ENCODE measurements at regions not wholly inside any gene's neighbourhood (a gene's known extent, or its start where the extent isn't known, plus 50 kb on each side); places are given as distances from the start of the nearest gene placed in this dataset.
"Not testable (repeated sequence)": the region's sequence is repeated elsewhere in the genome, so short reads cannot be mapped to it uniquely, and the experiment has no call there.

GRCh38 chr1:99062192-99062591 is 57.5 kb upstream of the PLPPR5 start:
- intact Hi-C loops (cut with DNase I): no loop called here
- H3K27me3 ChIP-seq: no peaks in the 10 kb centered on the region
- H3K9me3 ChIP-seq: no peaks in the 10 kb centered on the region
- no peak overlapping the region for H3K27ac ChIP-seq
- no peak overlapping the region for H3K4me3 ChIP-seq
- TF ChIP-seq CTCF (IDR thresholded peaks at IDR 0.05): no peak
- H3K4me1 ChIP-seq: no peaks in the 10 kb centered on the region
- no peaks in the 10 kb centered on the region for H3K36me3 ChIP-seq
- no peak for DNase-seq (ENCODE audit: low spot score in 2 of 2)

DNA sequence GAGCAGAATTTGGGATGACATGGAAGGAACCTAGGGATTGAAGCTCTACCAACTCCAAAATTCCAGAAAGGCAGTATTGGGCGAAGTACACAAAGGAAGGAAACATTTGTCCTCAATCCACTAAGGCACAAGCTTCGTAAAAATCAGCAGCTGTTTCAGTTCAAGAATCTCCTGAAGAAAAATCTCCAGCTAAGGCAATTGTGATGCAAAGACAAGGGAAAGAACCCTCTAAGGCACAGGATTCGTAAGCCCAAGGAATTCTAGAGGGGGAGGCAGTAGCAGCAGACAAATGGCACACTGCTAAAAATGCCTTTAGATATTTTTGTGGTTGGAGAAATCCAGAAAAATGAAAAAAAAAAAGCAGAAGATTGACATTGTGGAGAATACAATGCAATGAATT is 64.5 kb upstream of the PLPPR5 start:
- H3K27me3 ChIP-seq: no peaks in the 10 kb centered on the region
- H3K36me3 ChIP-seq: no peaks in the 10 kb centered on the region
- H3K9me3 ChIP-seq: no peaks in the 10 kb centered on the region
- no peak for DNase-seq (ENCODE audit: low spot score in 2 of 2)
- intact Hi-C loops (cut with DNase I): no loop called here
- no peak for TF ChIP-seq CTCF (IDR thresholded peaks at IDR 0.05)
- H3K4me3 ChIP-seq: no peak overlapping the region
- H3K27ac ChIP-seq: no peak overlapping the region
- no peaks in the 10 kb centered on the region for H3K4me1 ChIP-seq

- intact Hi-C loops (cut with DNase I); H3K4me3 ChIP-seq; H3K4me1 ChIP-seq; DNase-seq (ENCODE audit: low spot score in 2 of 2); H3K9me3 ChIP-seq; H3K36me3 ChIP-seq; H3K27ac ChIP-seq; H3K27me3 ChIP-seq: not testable (repeated sequence)
Measured at GRCh38 chr1:99078529-99078928, 73.9 kb upstream of the PLPPR5 start.

GRCh38 chr1:99082366-99082765 is 77.7 kb upstream of the PLPPR5 start:
- Histone ChIP-seq H3K4me3 (no peak overlapping the region), H3K27ac (no peak overlapping the region), H3K4me1 (no peaks in the 10 kb centered on the region), H3K27me3 (no peaks in the 10 kb centered on the region), H3K9me3 (peaks cover 0 to 1% of the 10 kb centered on the region in 2 donors), H3K36me3 (no peaks in the 10 kb centered on the region)
- no peak for TF ChIP-seq CTCF (IDR thresholded peaks at IDR 0.05)
- DNase-seq (ENCODE audit: low spot score in 2 of 2): no peak
- intact Hi-C loops (cut with DNase I): no loop called here

- Histone ChIP-seq H3K4me3 (no peak overlapping the region), H3K9me3 (no peaks in the 10 kb centered on the region), H3K4me1 (no peaks in the 10 kb centered on the region), H3K36me3 (no peaks in the 10 kb centered on the region), H3K27me3 (no peaks in the 10 kb centered on the region), H3K27ac (no peak overlapping the region)
- TF ChIP-seq CTCF (IDR thresholded peaks at IDR 0.05): no peak
- intact Hi-C loops (cut with DNase I): no loop called here
- DNase-seq (ENCODE audit: low spot score in 2 of 2): no peak
Measured at GRCh38 chr1:99083338-99083737, 78.7 kb upstream of the PLPPR5 start.

DNA sequence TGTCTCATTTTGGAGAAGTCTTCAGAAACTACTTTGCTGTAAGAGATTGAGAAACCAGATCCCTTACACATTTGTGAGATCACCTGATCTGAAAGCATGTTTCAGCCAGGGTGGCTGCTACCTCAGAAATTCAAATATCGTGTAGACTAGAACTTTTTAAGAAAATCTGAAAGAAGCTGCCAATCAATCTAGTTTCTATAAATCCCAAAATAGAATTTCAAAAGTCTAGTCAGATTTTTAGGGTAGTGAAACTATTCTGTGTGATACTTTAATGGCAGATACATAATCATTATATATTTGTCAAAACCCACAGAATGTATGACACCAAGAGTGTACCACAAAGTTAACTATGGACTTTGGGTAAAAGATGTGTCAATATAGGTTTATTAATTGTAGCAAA is 79.9 kb upstream of the PLPPR5 start:
- TF ChIP-seq CTCF (IDR thresholded peaks at IDR 0.05): no peak
- no peak for DNase-seq (ENCODE audit: low spot score in 2 of 2)
- no peak overlapping the region for H3K4me3 ChIP-seq
- intact Hi-C loops (cut with DNase I): no loop called here
- no peaks in the 10 kb centered on the region for H3K36me3 ChIP-seq
- H3K27ac ChIP-seq: no peak overlapping the region
- no peaks in the 10 kb centered on the region for H3K4me1 ChIP-seq
- H3K27me3 ChIP-seq: no peaks in the 10 kb centered on the region
- H3K9me3 ChIP-seq: no peaks in the 10 kb centered on the region

All from ascending aorta (tissue), 2 donors.